ENCODE measurements at regions not wholly inside any gene's neighbourhood (a gene's known extent, or its start where the extent isn't known, plus 50 kb on each side); places are given as distances from the start of the nearest gene placed in this dataset.

GRCh38 chr13:80605716-80606115, 264.8 kb upstream of the SPRY2 start:
- Mint-ChIP-seq H3K4me3 (no peak overlapping the region), H3K36me3 (ENCODE audit: low read depth) (no peaks in the 10 kb centered on the region), H3K27ac (no peak overlapping the region), H3K9me3 (no peaks in the 10 kb centered on the region), H3K4me1 (peaks cover 5% of the 10 kb centered on the region; the same call in 2 of the 3 replicates), H3K27me3 (ENCODE audit: insufficient read depth, low read depth, poor library complexity) (no peaks in the 10 kb centered on the region)
- Histone ChIP-seq H3K4me1 (ENCODE audit: insufficient read depth) (no peaks in the 10 kb centered on the region), H4K20me1 (replicated peaks; ENCODE audit: insufficient read depth) (no peaks in the 10 kb centered on the region), H3K36me3 (ENCODE audit: insufficient read depth) (no peaks in the 10 kb centered on the region), H3K4me2 (no peak overlapping the region), H3K27me3 (ENCODE audit: insufficient read depth) (no peaks in the 10 kb centered on the region), H2AFZ (no peak overlapping the region), H3F3A (replicated peaks; ENCODE audit: low read depth) (no peaks in the 10 kb centered on the region), H3K79me2 (replicated peaks; ENCODE audit: insufficient read depth) (no peaks in the 10 kb centered on the region), H3K4me3 (no peak overlapping the region), H3K9me2 (ENCODE audit: insufficient read depth) (no peaks in the 10 kb centered on the region), H3K27ac (ENCODE audit: low read depth) (no peak overlapping the region)
- ATAC-seq (no peak), DNase-seq (ENCODE audit: low spot score) (no peak)
- TF ChIP-seq NANOG (IDR thresholded peaks at IDR 0.05; ENCODE audit: borderline replicate concordance) (no peak), ZNF462 (CRISPR knock-in tag; IDR thresholded peaks at IDR 0.05) (no peak), POLR2AphosphoS5 (IDR thresholded peaks at IDR 0.05; ENCODE audit: low read depth) (no peak), EZH2phosphoT487 (IDR thresholded peaks at IDR 0.05; ENCODE audit: unreplicated experiment) (no peak), ZNF114 (CRISPR knock-in tag; IDR thresholded peaks at IDR 0.05) (no peak), ZNF331 (CRISPR knock-in tag; IDR thresholded peaks at IDR 0.05; ENCODE audit: low read depth) (no peak), REST (IDR thresholded peaks at IDR 0.05; ENCODE audit: unreplicated experiment) (no peak), STAT1 (IDR thresholded peaks at IDR 0.05; ENCODE audit: unreplicated experiment) (no peak), JUNB (IDR thresholded peaks at IDR 0.05; ENCODE audit: unreplicated experiment) (no peak), CREB1 (CRISPR knock-in tag; IDR thresholded peaks at IDR 0.05; ENCODE audit: low read depth) (no peak), EZH2 (IDR thresholded peaks at IDR 0.05; ENCODE audit: low read depth, unreplicated experiment) (no peak), ETS1 (IDR thresholded peaks at IDR 0.05) (no peak), CTCF (conservative IDR thresholded peaks at IDR 0.05; ENCODE audit: low read depth in 2 of 2) (no peak)
